ENCODE measurements at regions not wholly inside any gene's neighbourhood (a gene's known extent, or its start where the extent isn't known, plus 50 kb on each side); places are given as distances from the start of the nearest gene placed in this dataset.
"Not testable (repeated sequence)": the region's sequence is repeated elsewhere in the genome, so short reads cannot be mapped to it uniquely, and the experiment has no call there.

GRCh38 chr9:90233081-90233480, 409.5 kb downstream of the DIRAS2 start:
- not testable (repeated sequence) for DNase-seq (ENCODE audit: low read depth)

GRCh38 chr9:90240541-90240940, 402.1 kb downstream of the DIRAS2 start:
- no peak for DNase-seq (ENCODE audit: low read depth)

- DNase-seq (ENCODE audit: low read depth), result no peak
These were observed 397.0 kb downstream of the DIRAS2 start for GRCh38 chr9:90245661-90246060.

GRCh38 chr9:90249094-90249493, 393.5 kb downstream of the DIRAS2 start:
- DNase-seq (ENCODE audit: low read depth), result no peak

DNA sequence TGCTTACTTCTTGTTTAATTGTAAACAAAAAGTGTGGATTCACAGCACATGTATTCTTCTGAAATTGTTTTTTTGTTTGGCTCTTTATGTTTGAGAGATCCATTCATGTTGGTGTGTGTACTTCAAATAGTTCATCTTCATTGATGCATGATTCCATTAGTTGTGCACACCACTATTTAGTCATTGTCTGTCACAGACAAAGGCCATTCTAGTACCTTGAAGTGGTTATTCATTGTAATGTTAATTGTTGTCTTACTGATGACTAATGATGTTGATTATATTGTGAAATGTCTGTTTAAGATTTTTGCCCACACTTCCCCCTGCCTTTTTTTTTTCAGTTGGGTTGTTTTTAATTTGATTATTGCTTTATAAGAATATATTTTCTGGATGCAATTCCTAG, 391.3 kb downstream of the DIRAS2 start:
- no peak for DNase-seq (ENCODE audit: low read depth)

DNA sequence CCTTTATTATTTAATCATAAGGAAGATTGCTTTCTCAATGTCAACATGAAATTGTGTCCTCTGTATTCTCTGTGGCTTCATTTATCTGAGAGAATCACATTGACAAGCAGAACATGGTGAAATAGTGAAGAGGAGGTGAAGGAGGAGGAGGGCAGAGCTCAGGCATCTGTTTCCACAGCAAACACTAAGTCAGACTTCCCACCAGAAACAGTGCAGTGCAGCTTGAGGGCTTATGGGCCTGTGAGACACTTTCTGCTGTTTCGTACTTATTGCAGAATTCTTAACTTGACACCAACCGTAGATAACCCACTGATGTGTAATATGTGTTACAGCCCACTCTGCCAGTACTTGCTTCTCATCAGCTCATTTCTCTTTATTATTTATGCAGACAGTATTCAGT, 386.3 kb downstream of the DIRAS2 start:
- DNase-seq (ENCODE audit: low read depth), result no peak

- DNase-seq (ENCODE audit: low read depth), result no peak
These were observed 383.0 kb downstream of the DIRAS2 start for GRCh38 chr9:90259311-90260246.

GRCh38 chr9:90261698-90262097, 380.9 kb downstream of the DIRAS2 start:
- no peak for DNase-seq (ENCODE audit: low read depth)

DNA sequence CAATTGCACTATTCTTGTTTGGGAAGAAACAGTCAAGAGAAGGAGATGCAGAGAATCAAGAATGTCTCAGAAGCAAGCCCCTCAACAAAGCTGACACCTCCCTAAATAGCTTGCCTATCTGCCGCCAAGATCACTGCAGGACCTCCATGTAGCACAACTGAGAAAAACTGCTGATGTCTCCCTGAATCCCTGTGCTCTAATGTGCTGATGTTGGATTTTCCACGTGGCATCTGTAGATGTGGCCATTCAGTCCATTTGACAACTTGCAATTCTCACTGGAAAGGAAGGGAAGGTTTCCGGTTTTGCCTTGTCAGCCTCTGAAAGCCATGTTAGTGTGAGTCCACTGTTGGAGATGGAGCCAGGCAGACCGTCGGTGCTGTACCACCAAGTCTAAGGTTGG, 374.0 kb downstream of the DIRAS2 start:
- DNase-seq (ENCODE audit: low read depth), result no peak

GRCh38 chr9:90271707-90272106, 370.9 kb downstream of the DIRAS2 start:
- no peak for DNase-seq (ENCODE audit: low read depth)

- no peak for DNase-seq (ENCODE audit: low read depth)
These were observed 367.9 kb downstream of the DIRAS2 start for GRCh38 chr9:90274725-90275124.

- no peak for DNase-seq (ENCODE audit: low read depth)
These were observed 356.7 kb downstream of the DIRAS2 start for GRCh38 chr9:90285946-90286345.

- no peak for DNase-seq (ENCODE audit: low read depth)
These were observed 354.9 kb downstream of the DIRAS2 start for GRCh38 chr9:90287567-90288274.

GRCh38 chr9:90288275-90288639, 354.4 kb downstream of the DIRAS2 start:
- no peak for DNase-seq (ENCODE audit: low read depth)

- DNase-seq (ENCODE audit: low read depth), result no peak
These were observed 351.7 kb downstream of the DIRAS2 start for GRCh38 chr9:90290716-90291485.

DNA sequence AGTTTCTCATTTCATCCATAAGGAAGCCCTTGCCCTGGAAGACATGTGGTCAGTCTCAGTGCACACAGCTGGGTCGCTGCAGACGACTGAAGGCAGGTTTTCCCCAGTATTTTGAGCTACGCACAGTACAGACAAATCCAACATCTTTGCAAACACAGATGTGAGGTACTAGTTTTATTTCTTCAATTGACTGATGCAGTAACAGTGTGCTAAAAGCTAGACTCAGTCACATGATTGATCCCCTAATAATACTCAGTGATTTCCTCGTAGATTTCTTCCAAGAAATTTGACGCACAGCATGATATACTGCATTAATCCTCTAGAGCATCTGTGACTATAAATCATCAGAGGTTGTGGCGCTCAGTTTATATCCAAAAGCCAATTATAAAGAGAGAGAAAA, 346.1 kb downstream of the DIRAS2 start:
- no peak for DNase-seq (ENCODE audit: low read depth)

- DNase-seq (ENCODE audit: low read depth), result no peak
These were observed 342.7 kb downstream of the DIRAS2 start for GRCh38 chr9:90299968-90300367.

GRCh38 chr9:90300611-90301276, 341.9 kb downstream of the DIRAS2 start:
- no peak for DNase-seq (ENCODE audit: low read depth)

- no peak for DNase-seq (ENCODE audit: low read depth)
These were observed 341.4 kb downstream of the DIRAS2 start for GRCh38 chr9:90301277-90301653.

DNA sequence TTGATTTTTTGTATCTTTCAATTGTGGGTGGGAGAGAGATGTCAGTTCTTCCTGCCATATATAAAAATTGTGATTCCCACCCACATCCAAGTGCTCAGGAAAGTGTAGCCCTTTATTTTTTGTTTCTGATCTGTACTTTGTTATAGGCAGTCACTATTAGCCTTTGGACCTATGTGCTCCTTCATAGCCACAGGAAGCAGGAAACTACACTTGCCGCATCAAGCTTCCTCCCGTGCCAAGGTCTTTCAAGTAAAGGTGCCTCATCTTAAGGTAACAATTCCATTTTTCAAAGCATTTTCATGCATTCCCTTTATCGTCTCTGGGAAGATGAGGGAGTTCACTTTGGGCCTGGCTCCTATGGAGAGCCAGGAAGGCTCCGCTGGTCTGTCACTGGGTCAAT, 339.0 kb downstream of the DIRAS2 start:
- DNase-seq (ENCODE audit: low read depth), result no peak

DNA sequence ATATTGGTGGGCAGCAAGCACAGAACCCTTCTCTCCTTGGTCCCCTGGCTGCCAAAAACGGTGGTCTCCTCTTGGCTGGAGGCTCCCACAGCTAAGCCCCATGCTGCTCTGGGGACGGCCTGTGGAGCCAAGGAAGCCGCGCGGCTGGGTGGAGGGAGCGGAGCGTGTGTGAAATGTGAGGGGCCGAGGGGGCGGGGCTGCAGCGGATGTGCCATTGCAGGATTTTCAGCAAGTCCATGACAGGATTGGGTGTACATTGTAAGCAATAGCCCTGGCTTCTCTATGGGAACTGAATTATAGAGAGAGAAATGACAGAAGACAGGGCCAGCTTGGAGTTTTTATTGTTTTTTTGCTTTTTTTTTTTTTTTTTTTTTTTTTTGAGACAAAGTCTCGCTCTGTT, 336.5 kb downstream of the DIRAS2 start:
- no peak for DNase-seq (ENCODE audit: low read depth)

- DNase-seq (ENCODE audit: low read depth), result no peak
These were observed 335.3 kb downstream of the DIRAS2 start for GRCh38 chr9:90307167-90307833.

Data from T-helper 22 cell (primary cell).